Endothelial cell of umbilical vein (primary cell): ENCODE measurements at regions not wholly inside any gene's neighbourhood (a gene's known extent, or its start where the extent isn't known, plus 50 kb on each side); places are given as distances from the start of the nearest gene placed in this dataset.

Experiments
- BruUV-seq: library from RNA; stranded (reverse); fragments of 400-500 nt; replicated peaks from 2 replicates; lab custom pipeline; 2021; lab: Mats Ljungman, UMichigan
- CTCF ChIA-PET: fragments of 300-600, 350-600 bp; sonication (Branson Sonifier 250); formaldehyde crosslinking; loops from one replicate; lab custom pipeline; 2021; ENCODE audit warnings: antibody characterized with exemption, inconsistent platforms; lab: Charles Lee
- POLR2A ChIA-PET: fragments of 300-600, 350-600 bp; sonication (Branson Sonifier 250); formaldehyde crosslinking; loops from one replicate; lab custom pipeline; 2021; ENCODE audit warnings: antibody characterized with exemption, inconsistent platforms; lab: Charles Lee
- DNase-seq: peaks from one replicate; pipeline ENCODE4 v3.0.0-alpha.2; 2011; ENCODE audit warnings: low read depth, low spot score
- FAIRE-seq: peaks from 2 replicates; lab custom pipeline; 2011; peaks lifted over from hg19 to GRCh38; lab: Jason Lieb, UNC
- H2AFZ ChIP-seq: 2 replicates; pipeline ENCODE4 v1.6.0; 2012; ENCODE audit warnings: low read depth, low read length, control low read depth, inconsistent platforms
- H3K27ac ChIP-seq: 2 replicates; pipeline ENCODE4 v1.5.1; 2011; ENCODE audit warnings: low read depth, mild to moderate bottlenecking, control low read depth, low read length, moderate library complexity; ENCODE audit not compliant: insufficient read depth
- H3K27me3 ChIP-seq, 2 experiments: 2 replicates each; pipeline versions ENCODE4 v1.6.0 to v1.6.1; 2011; ENCODE audit warnings: low read length in 2 of 2, mixed read lengths in 1 of 2; ENCODE audit not compliant: control insufficient read depth in 2 of 2, insufficient read depth in 2 of 2
- H3K36me3 ChIP-seq, 2 experiments: 2 replicates in 1 of 2; 3 replicates in 1 of 2; pipeline ENCODE4 v1.5.1; 2011; ENCODE audit warnings: low read length in 2 of 2, mild to moderate bottlenecking in 1 of 2, moderate library complexity in 1 of 2; ENCODE audit not compliant: control insufficient read depth in 2 of 2, insufficient read depth in 2 of 2; ENCODE audit errors: extremely low read depth in 1 of 2
- H3K4me1 ChIP-seq: 3 replicates; pipeline ENCODE4 v1.5.1; 2011; ENCODE audit warnings: mild to moderate bottlenecking, low read length; ENCODE audit not compliant: control insufficient read depth, insufficient read depth; ENCODE audit errors: extremely low read depth
- H3K4me2 ChIP-seq: 2 replicates; pipeline ENCODE4 v1.6.1; 2011; ENCODE audit warnings: low read length, control low read depth, mixed read lengths; ENCODE audit not compliant: insufficient read depth
- H3K4me3 ChIP-seq, 3 experiments: fragments of 200-600 bp in 1 of 3; sonication (generic), shearing (Covaris generic) in 1 of 3; replicated peaks in 1 of 3; 2 replicates each; pipeline ENCODE4 v1.5.1; 2011 to 2016; ENCODE audit warnings: control low read depth in 3 of 3, low read length in 3 of 3, mild to moderate bottlenecking in 2 of 3, inconsistent platforms in 1 of 3, low read depth in 1 of 3, moderate library complexity in 1 of 3; ENCODE audit not compliant: insufficient read depth in 1 of 3
- H3K79me2 ChIP-seq: 2 replicates; pipeline ENCODE4 v1.6.0; 2012; ENCODE audit warnings: low read length, inconsistent platforms; ENCODE audit not compliant: control insufficient read depth, insufficient read depth
- H3K9ac ChIP-seq: replicated peaks from 2 replicates; pipeline ENCODE3; 2011; ENCODE audit warnings: low read length, control low read depth; ENCODE audit not compliant: insufficient read depth; ENCODE audit errors: extremely low read depth
- H3K9me1 ChIP-seq: replicated peaks from 3 replicates; pipeline ENCODE4 v1.6.0; 2011; ENCODE audit warnings: mild to moderate bottlenecking, low read length; ENCODE audit not compliant: control insufficient read depth, insufficient read depth; ENCODE audit errors: extremely low read depth
- H3K9me3 ChIP-seq: replicated peaks from 2 replicates; pipeline ENCODE4 v1.5.1; 2012; ENCODE audit warnings: low read length, inconsistent platforms; ENCODE audit not compliant: control insufficient read depth, insufficient read depth
- H4K20me1 ChIP-seq: replicated peaks from 2 replicates; pipeline ENCODE3; 2011; ENCODE audit warnings: mild to moderate bottlenecking, low read length; ENCODE audit not compliant: control insufficient read depth, insufficient read depth; ENCODE audit errors: extremely low read depth
- CTCF ChIP-seq, 2 donors: IDR thresholded peaks; 1 replicate in 1 of 2; 2 replicates in 1 of 2; pipeline ENCODE4 v1.5.1; 2011; ENCODE audit warnings: low read length in 2 of 2, mild to moderate bottlenecking in 2 of 2, moderate library complexity in 2 of 2, control low read depth in 1 of 2, inconsistent platforms in 1 of 2, low read depth in 1 of 2; ENCODE audit not compliant: insufficient read depth in 1 of 2; ENCODE audit errors: extremely low read depth in 1 of 2
- EZH2 ChIP-seq: IDR thresholded peaks from 2 replicates; pipeline ENCODE4 v1.6.1; 2012; ENCODE audit warnings: borderline replicate concordance, low read depth, mild to moderate bottlenecking, moderate library complexity, low read length, inconsistent platforms; ENCODE audit not compliant: severe bottlenecking
- JUN ChIP-seq: IDR thresholded peaks from 2 replicates; pipeline ENCODE4 v1.6.1; 2011; ENCODE audit warnings: borderline replicate concordance, low read depth; ENCODE audit not compliant: insufficient read length, insufficient read depth
- MAX ChIP-seq: IDR thresholded peaks from 2 replicates; pipeline ENCODE4 v1.6.1; 2011; ENCODE audit not compliant: insufficient read depth, insufficient read length
- POLR2A ChIP-seq: IDR thresholded peaks from 2 replicates; pipeline ENCODE4 v1.6.1; 2012; ENCODE audit warnings: low read depth, mild to moderate bottlenecking, control low read depth, low read length
- POLR2AphosphoS5 ChIP-seq: IDR thresholded peaks from 2 replicates; pipeline ENCODE4 v1.6.1; 2012; ENCODE audit warnings: low read depth, mild to moderate bottlenecking, control low read depth, low read length, moderate library complexity; ENCODE audit not compliant: insufficient read depth
- dilution Hi-C: fragments of 300-500 bp; cut with MboI; formaldehyde crosslinking; loops from one replicate; pipeline ENCODE4 v1.15.0; 2019; ENCODE audit warnings: low sequenced_read_pairs; ENCODE audit not compliant: extremely low pct_ligation_motif_present
- intact Hi-C: fragments of 100-400 bp; cut with micrococcal nuclease; formaldehyde crosslinking; loops from one replicate; pipeline ENCODE4 v1.10.0; 2022

DNA sequence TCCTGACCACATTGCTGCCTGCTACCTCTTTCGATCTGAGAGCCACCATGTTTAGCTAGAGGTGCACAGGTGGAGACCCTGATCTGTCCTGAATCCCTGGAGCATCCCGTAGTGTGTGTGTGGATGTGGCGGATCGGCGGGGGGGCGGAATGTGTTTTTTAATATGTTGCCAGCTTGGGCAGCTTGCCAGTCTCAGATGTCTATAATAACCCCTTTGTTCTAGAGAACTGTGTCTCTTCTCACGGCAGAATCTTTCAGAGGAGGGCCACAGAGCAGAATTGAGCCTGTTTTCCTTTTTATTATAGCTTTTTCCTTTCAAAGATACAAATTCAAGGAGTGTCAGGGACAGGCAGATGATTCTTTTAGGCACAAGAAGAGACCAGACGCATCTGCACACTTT lies 934.1 kb upstream of the KLHL29 start:
- Histone ChIP-seq H3K36me3 (no peaks in the 10 kb centered on the region), H2AFZ (no peak overlapping the region), H4K20me1 (no peaks in the 10 kb centered on the region), H3K27me3 (no peaks in the 10 kb centered on the region), H3K4me2 (no peak overlapping the region), H3K9me1 (no peaks in the 10 kb centered on the region), H3K9me3 (peaks cover 2% of the 10 kb centered on the region), H3K27ac (no peak overlapping the region), H3K9ac (no peak overlapping the region), H3K79me2 (no peaks in the 10 kb centered on the region), H3K4me1 (no peaks in the 10 kb centered on the region), H3K4me3 (no peak overlapping the region)
- dilution Hi-C loops (no loop called here), intact Hi-C loops (no loop called here)
- no peak for DNase-seq
- TF ChIP-seq JUN (no peak), EZH2 (no peak), POLR2AphosphoS5 (no peak), MAX (no peak), POLR2A (no peak)
- no peak for FAIRE-seq
- ChIA-PET POLR2A (no interaction called here), CTCF (no interaction called here)
- no TSS peak for BruUV-seq

- Histone ChIP-seq H3K79me2 (no peaks in the 10 kb centered on the region), H3K9ac (no peak overlapping the region), H3K4me2 (no peak overlapping the region), H3K9me1 (no peaks in the 10 kb centered on the region), H2AFZ (no peak overlapping the region), H3K4me1 (no peaks in the 10 kb centered on the region), H3K36me3 (no peaks in the 10 kb centered on the region), H3K4me3 (no peak overlapping the region), H3K9me3 (peaks cover 2% of the 10 kb centered on the region), H4K20me1 (no peaks in the 10 kb centered on the region), H3K27ac (no peak overlapping the region), H3K27me3 (no peaks in the 10 kb centered on the region)
- TF ChIP-seq JUN = no peak
- no peak for TF ChIP-seq CTCF (IDR thresholded peaks at IDR 0.05; ENCODE audit: extremely low read depth in 1 of 2, insufficient read depth in 1 of 2, low read depth in 1 of 2, low read length in 2 of 2)
- TF ChIP-seq POLR2AphosphoS5 = no peak
- no peak for TF ChIP-seq EZH2
- dilution Hi-C loops = no loop called here
- ChIA-PET POLR2A (no interaction called here), CTCF (no interaction called here)
- DNase-seq (no peak), FAIRE-seq (no peak)
- intact Hi-C loops = no loop called here
- no TSS peak for BruUV-seq
These were observed 930.0 kb upstream of the KLHL29 start for GRCh38 chr2:22454826-22455485.
